ENCODE measurements at regions not wholly inside any gene's neighbourhood (a gene's known extent, or its start where the extent isn't known, plus 50 kb on each side); places are given as distances from the start of the nearest gene placed in this dataset.

GRCh38 chr5:1594357-1595106, 70.8 kb upstream of the LPCAT1 start:
- TF ChIP-seq CTCF (IDR thresholded peaks at IDR 0.05), result peak in 4 of 6 experiments; percentile 28 to 39 (median 32)
- TF ChIP-seq POLR2A (IDR thresholded peaks at IDR 0.05), result no peak

Data from esophagus squamous epithelium (tissue), 4 donors.